ENCODE measurements at regions not wholly inside any gene's neighbourhood (a gene's known extent, or its start where the extent isn't known, plus 50 kb on each side); places are given as distances from the start of the nearest gene placed in this dataset.

- POLR2A ChIA-PET, result interaction anchor here (0.6 kb wide), 1 partner anchor 208 kb away, joined by 3 read pairs; no protein-coding TSS in a partner anchor
- H3K36me3 Mint-ChIP-seq, result peaks cover 5% of the 10 kb centered on the region; the same call in 1 of the 2 replicates
Observed at GRCh38 chrX:107576841-107577240, 51.5 kb upstream of the PRPS1 start.

GRCh38 chrX:107577933-107578332 is 50.4 kb upstream of the PRPS1 start:
- no peak overlapping the region for H3K4me3 Mint-ChIP-seq
- H3K27ac Mint-ChIP-seq, result no peak overlapping the region
- H3K27me3 Mint-ChIP-seq (ENCODE audit: low read depth), result no peaks in the 10 kb centered on the region
- H3K9me3 Mint-ChIP-seq, result peaks cover 5% of the 10 kb centered on the region; the same call in 1 of the 2 replicates
- H3K4me1 Mint-ChIP-seq, result no peaks in the 10 kb centered on the region
- ChIA-PET POLR2A (no interaction called here), CTCF (no interaction called here)
- no peak for ATAC-seq
- 0 out of 2 replicates have a peak, but pooled peaks cover 2% of the 10 kb centered on the region for H3K36me3 Mint-ChIP-seq
- no peak for DNase-seq (ENCODE audit: low spot score)
- TF ChIP-seq PRRX2 (CRISPR knock-in tag; IDR thresholded peaks at IDR 0.05) (no peak), E2F5 (CRISPR knock-in tag; IDR thresholded peaks at IDR 0.05) (no peak), ZNF512 (CRISPR knock-in tag; IDR thresholded peaks at IDR 0.05; ENCODE audit: borderline replicate concordance) (no peak), FOXP1 (CRISPR knock-in tag; IDR thresholded peaks at IDR 0.05; ENCODE audit: borderline replicate concordance) (no peak), ZNF263 (CRISPR knock-in tag; IDR thresholded peaks at IDR 0.05; ENCODE audit: low read depth) (no peak), USF2 (CRISPR knock-in tag; IDR thresholded peaks at IDR 0.05) (no peak), ESRRA (CRISPR knock-in tag; IDR thresholded peaks at IDR 0.05; ENCODE audit: borderline replicate concordance) (no peak), ZNF219 (CRISPR knock-in tag; IDR thresholded peaks at IDR 0.05; ENCODE audit: borderline replicate concordance) (no peak), ZNF532 (CRISPR knock-in tag; IDR thresholded peaks at IDR 0.05; ENCODE audit: borderline replicate concordance) (no peak), ZNF281 (CRISPR knock-in tag; IDR thresholded peaks at IDR 0.05) (no peak), ATF2 (CRISPR knock-in tag; IDR thresholded peaks at IDR 0.05; ENCODE audit: borderline replicate concordance, low read depth) (no peak)

More at GRCh38 chrX:107576841-107577240, 51.5 kb upstream of the PRPS1 start:
- DNase-seq (ENCODE audit: low spot score) (no peak), ATAC-seq (no peak)
- Mint-ChIP-seq H3K27ac (no peak overlapping the region), H3K9me3 (peaks cover 6% of the 10 kb centered on the region), H3K27me3 (ENCODE audit: low read depth) (no peaks in the 10 kb centered on the region), H3K4me1 (no peaks in the 10 kb centered on the region; the same call in 1 of the 2 replicates), H3K4me3 (no peak overlapping the region)
- no peak for TF ChIP-seq CTCF (IDR thresholded peaks at IDR 0.05)
- no peak for TF ChIP-seq ZBTB21 (CRISPR knock-in tag; IDR thresholded peaks at IDR 0.05; ENCODE audit: borderline replicate concordance)
- TF ChIP-seq SMAD3 (CRISPR knock-in tag; IDR thresholded peaks at IDR 0.05; ENCODE audit: borderline replicate concordance), result no peak
- TF ChIP-seq SP1 (CRISPR knock-in tag; conservative IDR thresholded peaks at IDR 0.05), result no peak
- CTCF ChIA-PET, result no interaction called here

All from WTC11 (cell line).